ENCODE measurements at regions not wholly inside any gene's neighbourhood (a gene's known extent, or its start where the extent isn't known, plus 50 kb on each side); places are given as distances from the start of the nearest gene placed in this dataset.

DNA sequence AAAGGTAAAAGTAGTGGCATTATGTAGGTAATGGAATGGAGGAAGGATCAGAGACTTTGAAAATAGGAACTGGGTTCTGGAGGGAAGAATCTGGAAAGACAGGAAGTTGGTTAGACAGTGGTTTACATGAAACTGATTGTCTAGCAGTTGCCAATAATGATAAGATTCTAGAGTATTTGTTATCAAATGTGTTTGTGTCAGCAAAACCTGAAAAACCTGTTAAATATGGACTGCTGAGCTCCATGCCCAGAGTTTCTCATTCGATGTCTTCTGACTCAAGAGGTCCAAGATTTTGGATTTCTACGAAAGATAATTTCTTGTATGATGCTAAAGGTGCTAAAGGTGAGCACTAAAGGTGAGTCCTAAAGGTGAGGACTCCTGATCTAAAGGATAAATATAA is 515.0 kb upstream of the TUSC1 start:
- TF ChIP-seq, protein P1, sequence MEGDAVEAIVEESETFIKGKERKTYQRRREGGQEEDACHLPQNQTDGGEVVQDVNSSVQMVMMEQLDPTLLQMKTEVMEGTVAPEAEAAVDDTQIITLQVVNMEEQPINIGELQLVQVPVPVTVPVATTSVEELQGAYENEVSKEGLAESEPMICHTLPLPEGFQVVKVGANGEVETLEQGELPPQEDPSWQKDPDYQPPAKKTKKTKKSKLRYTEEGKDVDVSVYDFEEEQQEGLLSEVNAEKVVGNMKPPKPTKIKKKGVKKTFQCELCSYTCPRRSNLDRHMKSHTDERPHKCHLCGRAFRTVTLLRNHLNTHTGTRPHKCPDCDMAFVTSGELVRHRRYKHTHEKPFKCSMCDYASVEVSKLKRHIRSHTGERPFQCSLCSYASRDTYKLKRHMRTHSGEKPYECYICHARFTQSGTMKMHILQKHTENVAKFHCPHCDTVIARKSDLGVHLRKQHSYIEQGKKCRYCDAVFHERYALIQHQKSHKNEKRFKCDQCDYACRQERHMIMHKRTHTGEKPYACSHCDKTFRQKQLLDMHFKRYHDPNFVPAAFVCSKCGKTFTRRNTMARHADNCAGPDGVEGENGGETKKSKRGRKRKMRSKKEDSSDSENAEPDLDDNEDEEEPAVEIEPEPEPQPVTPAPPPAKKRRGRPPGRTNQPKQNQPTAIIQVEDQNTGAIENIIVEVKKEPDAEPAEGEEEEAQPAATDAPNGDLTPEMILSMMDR (IDR thresholded peaks at IDR 0.05; ENCODE audit: low read length) = no peak
- TF ChIP-seq EZH2 (IDR thresholded peaks at IDR 0.05; ENCODE audit: borderline replicate concordance, low read length) = no peak

DNA sequence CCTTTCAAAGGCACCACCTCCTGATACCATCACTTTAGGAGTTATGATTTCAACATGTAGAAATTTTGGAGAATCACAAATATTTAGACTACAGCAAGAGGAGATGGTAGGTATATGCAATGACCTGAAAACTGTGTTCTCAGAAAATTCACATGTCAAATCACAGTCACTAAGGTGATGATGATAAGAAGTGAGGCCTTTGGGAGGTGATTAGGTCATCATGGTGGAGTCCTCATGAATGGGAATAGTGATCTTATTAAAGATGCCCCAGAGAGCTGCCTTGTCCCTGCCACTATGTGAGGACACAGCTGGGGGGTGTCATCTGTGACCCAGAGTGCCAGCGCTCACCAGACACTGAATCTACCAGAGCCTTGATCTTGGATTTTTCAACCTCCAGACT is 513.5 kb upstream of the TUSC1 start:
- H3K4me3 ChIP-seq (ENCODE audit: low read depth, low read length, poor library complexity, severe bottlenecking) = no peak overlapping the region
- no peaks in the 10 kb centered on the region for H4K20me1 ChIP-seq (ENCODE audit: insufficient read depth, low read length)
- H3K27ac ChIP-seq (ENCODE audit: low read depth, low read length, poor library complexity, severe bottlenecking) = no peak overlapping the region
- H3K79me2 ChIP-seq (ENCODE audit: insufficient read depth, low read length) = no peaks in the 10 kb centered on the region
- H3K36me3 ChIP-seq (ENCODE audit: insufficient read depth, low read length) = no peaks in the 10 kb centered on the region
- H3K27me3 ChIP-seq (ENCODE audit: insufficient read depth, low read length) = no peaks in the 10 kb centered on the region
- H3F3A ChIP-seq (ENCODE audit: insufficient read depth, low read length) = no peaks in the 10 kb centered on the region
- H3K9ac ChIP-seq (ENCODE audit: low read length) = no peak overlapping the region
- no peak overlapping the region for H3K4me2 ChIP-seq (ENCODE audit: low read length)
- no peak for TF ChIP-seq EZH2 (IDR thresholded peaks at IDR 0.05; ENCODE audit: borderline replicate concordance, low read length)
- TF ChIP-seq, protein P1 (IDR thresholded peaks at IDR 0.05; ENCODE audit: low read length) = no peak
- no peaks in the 10 kb centered on the region for H3K9me2 ChIP-seq (ENCODE audit: low read depth, low read length)
- H2AFZ ChIP-seq (ENCODE audit: low read length) = no peak overlapping the region
- H3K4me1 ChIP-seq (ENCODE audit: insufficient read depth, low read length, severe bottlenecking) = no peaks in the 10 kb centered on the region
- no peaks in the 10 kb centered on the region for H3K9me3 ChIP-seq (ENCODE audit: low read length)

More for the DNA sequence above, 515.0 kb upstream of the TUSC1 start:
- H3K9me3 ChIP-seq (ENCODE audit: low read length) = no peaks in the 10 kb centered on the region
- no peaks in the 10 kb centered on the region for H4K20me1 ChIP-seq (ENCODE audit: insufficient read depth, low read length)
- H3K9ac ChIP-seq (ENCODE audit: low read length) = no peak overlapping the region
- no peaks in the 10 kb centered on the region for H3F3A ChIP-seq (ENCODE audit: insufficient read depth, low read length)
- H3K4me1 ChIP-seq (ENCODE audit: insufficient read depth, low read length, severe bottlenecking) = no peaks in the 10 kb centered on the region
- H3K4me2 ChIP-seq (ENCODE audit: low read length) = no peak overlapping the region
- no peak overlapping the region for H3K27ac ChIP-seq (ENCODE audit: low read depth, low read length, poor library complexity, severe bottlenecking)
- H3K79me2 ChIP-seq (ENCODE audit: insufficient read depth, low read length) = no peaks in the 10 kb centered on the region
- no peak overlapping the region for H3K4me3 ChIP-seq (ENCODE audit: low read depth, low read length, poor library complexity, severe bottlenecking)
- H3K9me2 ChIP-seq (ENCODE audit: low read depth, low read length) = no peaks in the 10 kb centered on the region
- H2AFZ ChIP-seq (ENCODE audit: low read length) = no peak overlapping the region
- H3K27me3 ChIP-seq (ENCODE audit: insufficient read depth, low read length) = no peaks in the 10 kb centered on the region
- no peaks in the 10 kb centered on the region for H3K36me3 ChIP-seq (ENCODE audit: insufficient read depth, low read length)

DNA sequence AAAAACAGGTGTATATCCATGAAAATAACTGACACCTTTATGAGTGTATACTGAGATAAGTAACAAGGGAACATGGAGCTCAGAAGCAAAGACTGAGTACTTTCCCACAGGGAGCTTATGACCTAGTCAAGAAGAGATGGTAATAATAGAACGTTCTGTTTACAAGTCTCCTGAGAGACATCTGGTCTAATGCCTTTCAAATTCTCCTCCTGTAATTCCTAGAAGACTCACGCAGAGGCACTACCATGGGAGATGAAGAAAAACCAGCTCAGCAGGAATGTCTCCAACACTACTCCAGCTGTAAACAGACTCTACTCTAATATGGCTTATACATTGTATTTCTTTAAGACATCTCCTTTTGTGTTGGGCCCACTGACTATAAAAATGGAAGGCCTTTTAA is 503.6 kb upstream of the TUSC1 start:
- TF ChIP-seq EZH2 (IDR thresholded peaks at IDR 0.05; ENCODE audit: borderline replicate concordance, low read length) = no peak
- TF ChIP-seq, protein P1 (IDR thresholded peaks at IDR 0.05; ENCODE audit: low read length) = no peak
- H3K9ac ChIP-seq (ENCODE audit: low read length) = no peak overlapping the region
- H3K27me3 ChIP-seq (ENCODE audit: insufficient read depth, low read length) = no peaks in the 10 kb centered on the region
- H3F3A ChIP-seq (ENCODE audit: insufficient read depth, low read length) = no peaks in the 10 kb centered on the region
- H3K4me3 ChIP-seq (ENCODE audit: low read depth, low read length, poor library complexity, severe bottlenecking) = no peak overlapping the region
- H3K4me1 ChIP-seq (ENCODE audit: insufficient read depth, low read length, severe bottlenecking) = no peaks in the 10 kb centered on the region
- H2AFZ ChIP-seq (ENCODE audit: low read length) = no peak overlapping the region
- no peaks in the 10 kb centered on the region for H3K9me3 ChIP-seq (ENCODE audit: low read length)
- no peaks in the 10 kb centered on the region for H3K9me2 ChIP-seq (ENCODE audit: low read depth, low read length)
- no peaks in the 10 kb centered on the region for H4K20me1 ChIP-seq (ENCODE audit: insufficient read depth, low read length)
- H3K36me3 ChIP-seq (ENCODE audit: insufficient read depth, low read length) = no peaks in the 10 kb centered on the region
- no peak overlapping the region for H3K4me2 ChIP-seq (ENCODE audit: low read length)
- no peak overlapping the region for H3K27ac ChIP-seq (ENCODE audit: low read depth, low read length, poor library complexity, severe bottlenecking)
- no peaks in the 10 kb centered on the region for H3K79me2 ChIP-seq (ENCODE audit: insufficient read depth, low read length)
